ENCODE measurements at regions not wholly inside any gene's neighbourhood (a gene's known extent, or its start where the extent isn't known, plus 50 kb on each side); places are given as distances from the start of the nearest gene placed in this dataset.

- no peak for TF ChIP-seq SUZ12 (IDR thresholded peaks at IDR 0.05; ENCODE audit: low read length)
- TF ChIP-seq FOSL1 (IDR thresholded peaks at IDR 0.05; ENCODE audit: insufficient read depth, low read depth, low read length), result no peak
- no peak for TF ChIP-seq ATF2 (IDR thresholded peaks at IDR 0.05; ENCODE audit: low read length)
- TF ChIP-seq SAP30 (IDR thresholded peaks at IDR 0.05; ENCODE audit: insufficient read depth, insufficient replicate concordance, low read length), result no peak
- no peak for TF ChIP-seq KDM5A (IDR thresholded peaks at IDR 0.05; ENCODE audit: low read length)
- TF ChIP-seq SP1 (IDR thresholded peaks at IDR 0.05; ENCODE audit: low read depth, low read length), result no peak
Measured at GRCh38 chr9:27626244-27627187, 53.2 kb upstream of the C9orf72 start (continued).
